IPS DF 4.7 (cell line): ENCODE measurements at regions not wholly inside any gene's neighbourhood (a gene's known extent, or its start where the extent isn't known, plus 50 kb on each side); places are given as distances from the start of the nearest gene placed in this dataset.
A peak's percentile ranks its signal among the peaks of the same experiment; 100 is the strongest.

ENCODE experiments used
- DNase-seq: peaks from one replicate; pipeline ENCODE4 v3.0.0-alpha.2; 2013; ENCODE audit warnings: low spot score; ENCODE audit errors: extremely low read depth

GRCh38 chr9:3732077-3733038, 206.6 kb upstream of the RFX3 start:
- DNase-seq: peak; percentile 75

DNA sequence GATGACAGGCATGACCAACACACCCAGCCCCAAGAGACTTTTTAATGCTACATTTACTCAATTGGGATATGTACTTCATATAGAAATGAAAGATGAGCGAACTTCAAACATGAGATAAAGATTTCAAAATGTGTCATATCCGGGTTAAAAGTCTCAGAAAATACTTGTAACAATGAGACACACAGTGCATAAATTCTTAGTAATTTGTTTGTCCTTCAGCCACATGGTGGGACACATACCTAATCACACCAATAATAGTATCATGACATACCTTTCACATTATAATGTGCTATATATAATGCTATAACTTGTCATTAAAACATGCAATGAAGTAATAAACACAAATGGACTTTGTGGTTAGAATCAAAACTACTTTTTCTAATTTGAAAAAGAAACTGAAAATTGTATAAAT, 204.7 kb upstream of the RFX3 start:
- no peak for DNase-seq

DNA sequence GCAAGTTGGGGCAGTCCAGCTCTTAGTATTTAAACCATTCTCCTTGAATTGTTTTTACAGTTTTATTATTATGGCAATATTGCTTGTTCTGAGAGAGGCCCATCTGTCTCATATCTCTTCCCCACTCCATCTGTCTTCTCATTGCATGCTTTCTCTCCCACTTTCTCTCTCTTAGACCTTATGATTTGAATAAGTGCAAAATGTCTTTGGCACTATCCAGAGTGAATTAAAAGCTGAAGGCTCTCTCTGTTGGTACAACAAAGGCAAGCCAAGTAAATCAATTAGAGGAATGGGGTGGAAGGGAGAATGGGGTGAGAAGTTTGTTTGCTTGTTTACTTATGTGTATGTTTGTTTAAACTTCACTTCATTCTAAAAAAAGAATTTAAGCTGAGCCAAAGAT, 195.3 kb upstream of the RFX3 start:
- DNase-seq: no peak

- no peak for DNase-seq
These were observed 193.5 kb upstream of the RFX3 start for GRCh38 chr9:3719286-3719685.

DNA sequence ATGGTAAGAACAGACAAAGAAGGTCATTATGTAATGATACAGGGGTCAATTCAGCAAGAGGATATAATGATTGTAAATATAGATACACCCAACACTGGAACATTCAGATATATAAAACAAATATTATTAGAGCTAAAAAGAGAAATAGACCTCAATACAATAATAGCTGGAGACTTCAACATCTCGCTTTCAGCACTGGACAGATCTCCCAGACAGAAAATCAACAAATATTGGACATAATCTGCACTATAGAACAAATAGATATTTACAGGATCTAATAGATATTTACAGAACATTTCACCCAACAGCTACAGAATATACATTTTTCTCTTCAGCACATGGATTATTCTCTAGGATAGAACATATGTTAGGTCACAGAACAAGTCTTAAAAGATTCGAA, 190.6 kb upstream of the RFX3 start:
- no peak for DNase-seq

- DNase-seq: no peak
These were observed 182.9 kb upstream of the RFX3 start for GRCh38 chr9:3708751-3709150.

DNA sequence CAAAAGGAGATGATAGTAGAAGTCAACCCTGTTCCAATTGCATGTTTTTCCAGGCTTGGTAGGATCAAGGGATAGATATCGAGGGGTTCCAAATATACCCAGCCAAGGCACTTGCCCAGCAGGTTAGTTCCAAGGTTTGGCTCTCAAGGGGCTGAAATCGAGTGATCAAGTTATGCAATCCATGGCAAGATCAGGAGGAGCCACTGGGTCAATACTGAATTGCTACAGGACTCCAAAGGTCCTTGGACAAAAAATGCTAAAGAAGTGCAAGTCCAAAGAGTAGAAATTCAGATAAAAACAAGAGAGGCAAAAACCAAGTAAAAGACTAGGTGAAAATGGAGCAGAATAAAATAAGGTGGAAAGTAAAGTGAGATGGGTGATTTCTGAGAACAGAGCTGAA, 179.1 kb upstream of the RFX3 start:
- no peak for DNase-seq

- no peak for DNase-seq
These were observed 175.0 kb upstream of the RFX3 start for GRCh38 chr9:3700772-3701171.

DNA sequence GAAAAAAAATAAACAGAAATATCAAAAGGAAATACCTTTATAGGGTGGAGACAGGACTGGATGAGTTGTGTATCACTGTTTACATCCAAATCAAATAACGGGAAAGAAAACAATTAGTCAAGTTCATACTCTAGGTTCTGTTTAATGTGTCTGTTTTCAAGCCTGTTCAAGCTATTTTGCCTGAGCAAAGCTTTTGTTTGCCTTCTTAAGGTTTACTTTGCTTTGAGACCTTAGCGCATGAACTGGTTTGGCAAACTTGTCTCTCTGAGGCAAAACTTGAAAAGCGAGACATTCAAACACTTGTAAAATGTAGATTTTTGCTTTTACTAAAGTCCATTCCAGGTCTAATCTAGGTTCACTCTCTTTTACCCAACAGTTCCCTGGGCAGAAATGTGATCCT, 174.1 kb upstream of the RFX3 start:
- no peak for DNase-seq

- no peak for DNase-seq
These were observed 172.7 kb upstream of the RFX3 start for GRCh38 chr9:3698531-3698930.

GRCh38 chr9:3698076-3698475, 172.3 kb upstream of the RFX3 start:
- DNase-seq: no peak

DNA sequence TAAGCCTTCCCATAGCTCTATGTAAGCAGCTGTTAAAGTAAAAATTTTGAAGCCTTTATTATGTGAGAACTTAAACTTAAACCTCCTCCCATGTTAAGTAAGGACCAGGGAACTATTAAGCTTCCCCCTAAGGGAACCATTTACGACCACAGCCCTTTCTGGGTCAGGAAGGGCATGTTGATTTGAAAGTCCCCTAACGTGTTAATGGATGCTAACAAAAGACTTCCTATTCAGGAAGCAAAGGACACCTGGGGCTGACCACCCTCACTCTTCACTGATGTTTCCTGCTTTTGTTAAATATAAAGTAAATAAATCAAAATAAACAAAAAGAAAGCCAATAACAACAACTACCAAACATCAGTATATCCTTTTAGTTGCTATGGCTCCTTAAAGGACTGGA, 170.6 kb upstream of the RFX3 start:
- peak; percentile 46 for DNase-seq

DNA sequence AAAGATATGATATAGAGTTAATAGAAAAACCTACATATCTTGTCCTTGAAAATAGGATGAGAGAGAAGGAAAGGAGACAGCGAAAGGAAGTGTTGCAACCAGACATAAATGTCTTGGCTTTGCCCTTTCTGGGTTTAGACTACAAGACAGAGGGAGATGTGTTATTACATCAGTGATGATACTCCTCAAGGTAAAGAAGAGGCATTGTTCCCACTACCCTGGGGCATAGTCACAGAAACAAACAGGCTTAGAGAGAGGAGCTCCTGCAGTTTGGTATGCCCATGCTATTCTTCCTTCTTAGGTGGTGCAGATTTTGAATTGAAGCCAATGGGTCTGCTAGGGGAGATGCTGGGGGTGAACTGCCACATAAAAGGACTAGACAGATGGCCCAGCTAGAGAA, 166.8 kb upstream of the RFX3 start:
- DNase-seq: no peak

GRCh38 chr9:3689555-3689954, 163.8 kb upstream of the RFX3 start:
- DNase-seq: no peak

- DNase-seq: no peak
These were observed 161.3 kb upstream of the RFX3 start for GRCh38 chr9:3687145-3687544.

- DNase-seq: no peak
These were observed 156.4 kb upstream of the RFX3 start for GRCh38 chr9:3682186-3682585.

DNA sequence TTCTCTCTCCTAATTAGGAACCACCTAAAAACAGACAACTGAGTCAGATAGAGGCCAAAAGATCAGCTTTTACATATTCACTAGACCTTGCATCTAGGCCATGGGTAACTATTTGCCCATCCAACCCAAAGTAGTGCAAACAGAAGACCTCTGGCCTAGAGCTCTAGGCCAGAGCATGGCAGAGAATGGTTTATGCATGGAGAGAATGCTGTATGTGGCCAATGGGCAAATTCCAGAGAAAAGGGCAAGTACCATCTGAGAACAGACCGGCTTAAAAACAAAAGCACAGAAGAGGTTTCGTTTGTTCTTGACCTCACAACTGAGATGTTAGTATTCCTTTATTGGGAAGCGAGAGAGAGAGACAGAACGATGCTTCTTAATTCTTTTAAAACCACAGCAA, 151.7 kb upstream of the RFX3 start:
- no peak for DNase-seq

- DNase-seq: no peak
These were observed 151.0 kb upstream of the RFX3 start for GRCh38 chr9:3676766-3677165.

GRCh38 chr9:3675946-3676345, 150.1 kb upstream of the RFX3 start:
- no peak for DNase-seq

DNA sequence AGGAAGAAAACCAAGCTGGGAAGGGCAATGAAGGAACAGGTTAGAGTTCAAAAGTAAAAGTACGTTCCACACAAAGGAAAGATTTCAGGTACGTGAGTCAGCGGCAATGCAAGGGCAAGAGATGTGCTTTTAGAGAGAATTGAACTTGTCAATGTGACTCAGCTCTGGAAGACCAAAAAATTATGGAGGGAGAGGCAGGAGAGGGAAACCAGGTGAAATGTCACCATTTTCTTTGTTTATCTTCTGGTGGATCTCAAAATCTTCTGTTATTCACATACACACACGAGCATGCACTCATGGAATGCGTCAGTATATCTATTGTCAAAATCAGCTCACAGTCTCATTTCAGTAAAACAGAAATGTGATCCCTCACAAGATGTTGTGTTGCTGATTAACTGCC, 148.8 kb upstream of the RFX3 start:
- DNase-seq: no peak

DNA sequence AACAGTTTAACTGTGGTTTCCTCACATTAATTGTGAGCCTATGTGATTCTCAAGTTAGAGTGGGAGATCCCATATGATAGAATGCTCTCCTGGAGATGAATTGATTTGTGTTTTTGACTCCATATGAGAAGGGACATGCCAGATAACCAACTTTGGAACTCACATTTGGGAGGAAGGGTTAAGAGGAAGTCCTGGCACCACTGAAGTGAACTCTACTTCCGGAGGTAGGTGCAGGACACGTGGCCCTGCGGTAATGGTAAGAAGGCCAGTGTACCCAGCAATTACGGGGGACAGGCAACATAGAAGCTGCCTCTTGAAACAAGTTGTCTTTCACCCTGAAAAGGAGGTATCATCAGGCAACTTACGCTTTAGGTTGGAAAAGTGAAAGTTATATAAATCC, 146.6 kb upstream of the RFX3 start:
- DNase-seq: no peak

DNA sequence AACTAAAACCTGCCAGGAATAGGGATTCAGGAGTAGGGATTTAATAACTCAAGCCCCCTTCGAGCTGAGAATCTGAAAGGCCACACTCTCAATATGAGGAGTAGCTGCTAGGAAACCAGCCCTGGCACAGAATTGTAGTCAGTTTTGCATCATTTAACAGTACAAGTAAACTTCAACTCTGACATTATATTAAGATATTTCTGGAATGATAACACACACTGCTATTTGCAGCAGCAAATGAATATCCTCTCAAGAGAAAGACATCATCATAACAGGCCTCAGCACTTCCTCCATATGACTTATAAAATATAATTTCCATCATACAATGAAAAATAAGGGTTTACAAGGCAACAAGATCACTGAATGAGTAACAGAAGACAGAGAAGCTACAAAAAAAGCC, 138.2 kb upstream of the RFX3 start:
- DNase-seq: no peak

DNA sequence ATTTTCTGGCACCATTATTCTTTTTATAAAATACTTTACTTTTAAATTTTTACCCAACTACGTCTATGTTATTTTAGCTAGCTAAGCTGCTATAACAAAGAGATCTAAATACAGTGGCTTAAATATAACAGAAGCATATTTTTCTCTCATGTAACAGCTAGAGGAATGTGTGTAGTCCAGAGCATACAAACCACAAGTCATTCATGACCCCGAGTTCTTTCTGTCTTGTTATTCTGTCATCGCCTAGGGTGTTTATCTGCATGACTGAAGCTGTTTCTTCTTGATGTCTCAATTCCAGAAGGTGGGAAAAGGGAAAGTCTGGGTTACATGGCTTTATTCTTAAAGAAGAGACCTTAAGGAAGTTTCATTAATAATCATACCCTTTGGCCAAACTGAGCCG, 136.9 kb upstream of the RFX3 start:
- DNase-seq: no peak
